HEK293T (cell line): ENCODE measurements at regions not wholly inside any gene's neighbourhood (a gene's known extent, or its start where the extent isn't known, plus 50 kb on each side); places are given as distances from the start of the nearest gene placed in this dataset.

Experiments
- ARNT ChIP-seq: fragments of 450-650 bp; IDR thresholded peaks from 2 replicates; pipeline ENCODE4 v1.6.1; 2017; ENCODE audit warnings: mild to moderate bottlenecking
- ELF4 ChIP-seq: fragments of 450-650 bp; IDR thresholded peaks from 2 replicates; pipeline ENCODE4 v1.6.1; 2017; ENCODE audit warnings: antibody characterized with exemption
- FOXM1 ChIP-seq: fragments of 450-650 bp; IDR thresholded peaks from 2 replicates; pipeline ENCODE4 v1.6.1; 2017; ENCODE audit warnings: mild to moderate bottlenecking, borderline replicate concordance

DNA sequence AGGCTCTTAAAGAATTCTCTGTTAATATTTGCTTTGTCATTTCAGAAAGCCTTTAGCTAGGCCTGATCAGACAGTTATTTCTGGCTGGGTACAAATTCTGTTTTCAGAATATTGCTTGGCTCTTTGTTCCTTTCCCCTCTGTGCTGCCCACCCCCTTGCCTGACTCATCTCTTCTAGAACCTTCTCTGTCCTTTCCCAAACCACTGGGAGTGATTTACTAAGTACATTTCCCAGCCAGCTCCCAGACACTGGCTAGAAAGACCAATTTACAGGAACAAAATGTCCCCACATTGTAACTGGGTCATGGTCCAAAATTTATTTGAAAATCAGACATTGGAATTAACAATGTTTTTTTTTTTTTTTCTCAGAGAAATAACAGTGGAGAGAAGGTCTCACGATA is 133.1 kb upstream of the MAP1B start:
- no peak for TF ChIP-seq FOXM1
- TF ChIP-seq ARNT: no peak
- no peak for TF ChIP-seq ELF4
